HCT116 (cell line): ENCODE measurements at regions not wholly inside any gene's neighbourhood (a gene's known extent, or its start where the extent isn't known, plus 50 kb on each side); places are given as distances from the start of the nearest gene placed in this dataset.

Experiments used
- ATAC-seq: fragments of 200-7000 bp; cut with Tn5 transposase; 2 replicates; pipeline ENCODE4 v1.9.1; 2020; ENCODE audit warnings: mild to moderate bottlenecking, moderate library complexity
- BruUV-seq: library from RNA; stranded (reverse); fragments of 400-500 nt; replicated peaks from 2 replicates; lab custom pipeline; 2021; lab: Mats Ljungman, UMichigan
- CTCF ChIA-PET: fragments of 300-600 bp; sonication (Branson Sonifier 250); formaldehyde crosslinking; loops from one replicate; lab custom pipeline; 2021; ENCODE audit warnings: antibody characterized with exemption; lab: Charles Lee
- POLR2A ChIA-PET: fragments of 300-600, 350-600 bp; sonication (Branson Sonifier 250); formaldehyde crosslinking; loops from one replicate; lab custom pipeline; 2021; ENCODE audit warnings: antibody characterized with exemption; lab: Charles Lee
- RAD21 ChIA-PET, 2 experiments: fragments of 300-600 bp; sonication (Branson Sonifier 250); formaldehyde crosslinking; loops; one replicate each; lab custom pipeline; 2023; ENCODE audit warnings: low total read pairs in 2 of 2; ENCODE audit not compliant: uncharacterized antibody in 2 of 2, unreplicated experiment in 2 of 2, low non-redundant PET in 1 of 2; lab: Charles Lee
- DNase-seq: peaks from one replicate; pipeline ENCODE4 v3.0.0-alpha.2; 2010; ENCODE audit warnings: low read depth, low spot score
- H2AFZ ChIP-seq: fragments of 200-600 bp; shearing (Covaris generic), sonication (generic); 2 replicates; pipeline ENCODE4 v1.6.1; 2017; ENCODE audit warnings: low read depth, mixed run types, mixed read lengths, antibody characterized with exemption, low read length; ENCODE audit not compliant: poor library complexity, severe bottlenecking
- H3K27ac ChIP-seq: 2 replicates; pipeline ENCODE4 v1.5.1; 2012; ENCODE audit warnings: low read depth, low read length
- H3K27me3 ChIP-seq: fragments of 200-600 bp; sonication (generic); 2 replicates; pipeline ENCODE4 v1.6.1; 2016; ENCODE audit warnings: mixed run types, low read length, mixed read lengths; ENCODE audit not compliant: insufficient read depth
- H3K36me3 ChIP-seq, 2 experiments: fragments of 200-500 bp in 1 of 2; fragments of 200-600 bp in 1 of 2; sonication (Bioruptor generic) in 1 of 2; sonication (generic) in 1 of 2; 2 replicates each; pipeline versions ENCODE4 v1.5.1 to v1.6.1; 2014 to 2016; ENCODE audit warnings: low read length in 2 of 2, inconsistent platforms in 1 of 2, mixed read lengths in 1 of 2, mixed run types in 1 of 2; ENCODE audit not compliant: insufficient read depth in 2 of 2, control insufficient read depth in 1 of 2
- H3K4me1 ChIP-seq, 2 experiments: fragments of 200-600 bp in 1 of 2; sonication (generic) in 1 of 2; 2 replicates each; pipeline versions ENCODE4 v1.5.1 to v1.6.1; 2012 to 2017; ENCODE audit warnings: low read length in 2 of 2, inconsistent platforms in 1 of 2, mild to moderate bottlenecking in 1 of 2, mixed read lengths in 1 of 2, mixed run types in 1 of 2, moderate library complexity in 1 of 2; ENCODE audit not compliant: insufficient read depth in 2 of 2, control insufficient read depth in 1 of 2
- H3K4me2 ChIP-seq: fragments of 200-600 bp; sonication (generic); 2 replicates; pipeline ENCODE4 v1.6.1; 2017; ENCODE audit warnings: mixed run types, low read length, mixed read lengths
- H3K4me3 ChIP-seq, 2 experiments: fragments of 200-600 bp in 1 of 2; sonication (generic) in 1 of 2; replicated peaks in 1 of 2; 2 replicates each; pipeline ENCODE4 v1.5.1; 2011 to 2016; ENCODE audit warnings: low read length in 2 of 2, control low read depth in 1 of 2, low read depth in 1 of 2, mild to moderate bottlenecking in 1 of 2, mixed read lengths in 1 of 2, mixed run types in 1 of 2
- H3K79me2 ChIP-seq: fragments of 200-600 bp; sonication (generic); 2 replicates; pipeline ENCODE4 v1.6.1; 2017; ENCODE audit warnings: mild to moderate bottlenecking, mixed run types, low read length, moderate library complexity, mixed read lengths; ENCODE audit not compliant: insufficient read depth
- H3K9ac ChIP-seq: fragments of 200-600 bp; sonication (generic); 2 replicates; pipeline ENCODE4 v1.6.1; 2016; ENCODE audit warnings: low read length, mixed read lengths
- H3K9me2 ChIP-seq: fragments of 200-600 bp; sonication (generic), shearing (Covaris generic); 2 replicates; pipeline ENCODE4 v1.6.1; 2017; ENCODE audit warnings: mixed run types, mild to moderate bottlenecking, moderate library complexity; ENCODE audit not compliant: insufficient read depth
- H3K9me3 ChIP-seq, 2 experiments: fragments of 200-500 bp in 1 of 2; fragments of 200-600 bp in 1 of 2; sonication (Bioruptor generic) in 1 of 2; sonication (generic) in 1 of 2; 2 replicates each; pipeline ENCODE4 v1.6.1; 2014 to 2017; ENCODE audit warnings: low read length in 2 of 2, mixed read lengths in 2 of 2, inconsistent platforms in 1 of 2, low read depth in 1 of 2, mild to moderate bottlenecking in 1 of 2, mixed run types in 1 of 2, moderate library complexity in 1 of 2; ENCODE audit not compliant: control insufficient read depth in 1 of 2, insufficient read depth in 1 of 2
- H4K20me1 ChIP-seq: fragments of 200-600 bp; sonication (generic), shearing (Covaris generic); 2 replicates; pipeline ENCODE4 v1.6.1; 2017; ENCODE audit warnings: mixed run types, mild to moderate bottlenecking, moderate library complexity; ENCODE audit not compliant: insufficient read depth
- ATF3 ChIP-seq: IDR thresholded peaks from 2 replicates; pipeline ENCODE4 v1.6.1; 2012
- CBX3 ChIP-seq: IDR thresholded peaks from 2 replicates; pipeline ENCODE4 v1.6.1; 2012; ENCODE audit warnings: low read depth
- EGR1 ChIP-seq: IDR thresholded peaks from 2 replicates; pipeline ENCODE4 v1.6.1; 2012; ENCODE audit warnings: low read depth
- ELF1 ChIP-seq: IDR thresholded peaks from 2 replicates; pipeline ENCODE4 v1.6.1; 2012; ENCODE audit warnings: low read depth, borderline replicate concordance
- EZH2 ChIP-seq: fragments of 200-600 bp; sonication (generic); IDR thresholded peaks from 2 replicates; pipeline ENCODE4 v1.6.1; 2017; ENCODE audit warnings: antibody characterized with exemption, mixed run types
- EZH2phosphoT487 ChIP-seq: fragments of 200-600 bp; IDR thresholded peaks from 2 replicates; pipeline ENCODE4 v1.6.1; 2018; ENCODE audit warnings: antibody characterized with exemption, borderline replicate concordance
- FOSL1 ChIP-seq: IDR thresholded peaks from 2 replicates; pipeline ENCODE4 v1.6.1; 2012; ENCODE audit warnings: low read depth
- JUND ChIP-seq: IDR thresholded peaks from 2 replicates; pipeline ENCODE4 v1.6.1; 2012
- POLR2AphosphoS5 ChIP-seq: IDR thresholded peaks from 2 replicates; pipeline ENCODE4 v1.6.1; 2011; ENCODE audit warnings: mild to moderate bottlenecking, low read depth, low read length, moderate library complexity
- RAD21 ChIP-seq: IDR thresholded peaks from 2 replicates; pipeline ENCODE4 v1.6.1; 2012; ENCODE audit warnings: low read depth, mild to moderate bottlenecking
- REST ChIP-seq: IDR thresholded peaks from 2 replicates; pipeline ENCODE4 v1.6.1; 2012; ENCODE audit warnings: low read depth
- SIN3A ChIP-seq: IDR thresholded peaks from 2 replicates; pipeline ENCODE4 v1.6.1; 2012; ENCODE audit warnings: low read depth
- SP1 ChIP-seq: IDR thresholded peaks from 2 replicates; pipeline ENCODE4 v1.6.1; 2012; ENCODE audit warnings: low read depth
- SRF ChIP-seq: IDR thresholded peaks from 2 replicates; pipeline ENCODE4 v1.6.1; 2012; ENCODE audit warnings: low read depth
- TCF7L2 ChIP-seq: IDR thresholded peaks from 2 replicates; pipeline ENCODE4 v1.7.0; 2011; ENCODE audit warnings: borderline replicate concordance, inconsistent platforms; ENCODE audit not compliant: insufficient read depth, insufficient read length; ENCODE audit errors: extremely low read depth
- ZBTB33 ChIP-seq: IDR thresholded peaks from 2 replicates; pipeline ENCODE4 v1.6.1; 2011; ENCODE audit warnings: mild to moderate bottlenecking, low read length, moderate library complexity; ENCODE audit not compliant: insufficient replicate concordance; ENCODE audit errors: extremely low read depth
- ZFX ChIP-seq: fragments of 450-650 bp; IDR thresholded peaks from 2 replicates; pipeline ENCODE4 v1.6.1; 2017
- intact Hi-C: fragments of 100-400 bp; cut with micrococcal nuclease; formaldehyde crosslinking; loops from 2 replicates; pipeline ENCODE4 v1.10.0; 2022

- no peaks in the 10 kb centered on the region for H4K20me1 ChIP-seq
- H3K27ac ChIP-seq, result no peak overlapping the region
- ATAC-seq, result no peak
- H3K27me3 ChIP-seq, result no peaks in the 10 kb centered on the region
- no peak for DNase-seq
- ChIA-PET CTCF (no interaction called here), POLR2A (no interaction called here), RAD21 (no interaction called here)
- no peaks in the 10 kb centered on the region for H3K79me2 ChIP-seq
- peaks cover 0 to 3% of the 10 kb centered on the region in 2 experiments; a peak in 1 of 4 replicates for H3K9me3 ChIP-seq
- no peaks in the 10 kb centered on the region for H3K4me1 ChIP-seq
- BruUV-seq, result no TSS peak
- H3K4me3 ChIP-seq, result no peak overlapping the region
- no peaks in the 10 kb centered on the region for H3K36me3 ChIP-seq
- TF ChIP-seq POLR2AphosphoS5 (no peak), EZH2phosphoT487 (no peak), ZFX (no peak)
- no peak overlapping the region for H2AFZ ChIP-seq
- intact Hi-C loops, result no loop called here
- H3K9ac ChIP-seq, result no peak overlapping the region
- H3K4me2 ChIP-seq, result no peak overlapping the region
- H3K9me2 ChIP-seq, result no peaks in the 10 kb centered on the region
Measured at GRCh38 chr14:106211334-106211900, 685.0 kb downstream of the TMEM121 start.

GRCh38 chr14:106215229-106215628, 688.8 kb downstream of the TMEM121 start:
- no peaks in the 10 kb centered on the region for H3K9me2 ChIP-seq
- no peak for ATAC-seq
- RAD21 ChIA-PET, result no interaction called here
- peaks cover 0 to 3% of the 10 kb centered on the region in 2 experiments; a peak in 1 of 4 replicates for H3K9me3 ChIP-seq
- CTCF ChIA-PET, result no interaction called here
- H3K4me1 ChIP-seq, result no peaks in the 10 kb centered on the region
- no peak overlapping the region for H2AFZ ChIP-seq
- intact Hi-C loops, result no loop called here
- H3K79me2 ChIP-seq, result no peaks in the 10 kb centered on the region
- BruUV-seq, result no TSS peak
- no peaks in the 10 kb centered on the region for H3K36me3 ChIP-seq
- no peaks in the 10 kb centered on the region for H3K27me3 ChIP-seq
- H3K4me2 ChIP-seq, result no peak overlapping the region
- DNase-seq, result no peak
- H3K27ac ChIP-seq, result no peak overlapping the region
- no peaks in the 10 kb centered on the region for H4K20me1 ChIP-seq
- no peak overlapping the region for H3K4me3 ChIP-seq
- POLR2A ChIA-PET, result no interaction called here
- no peak overlapping the region for H3K9ac ChIP-seq
- TF ChIP-seq RAD21, result no peak
- no peak for TF ChIP-seq ZBTB33
- TF ChIP-seq SIN3A, result no peak
- TF ChIP-seq JUND, result no peak
- TF ChIP-seq EGR1, result no peak
- TF ChIP-seq FOSL1, result no peak
- TF ChIP-seq POLR2AphosphoS5, result no peak
- TF ChIP-seq CBX3, result no peak
- no peak for TF ChIP-seq SP1
- no peak for TF ChIP-seq ZFX
- TF ChIP-seq EZH2, result no peak
- TF ChIP-seq TCF7L2, result no peak
- TF ChIP-seq ELF1, result no peak
- no peak for TF ChIP-seq SRF
- TF ChIP-seq REST, result no peak
- TF ChIP-seq ATF3, result no peak
